Ovary (tissue), 3 donors: ENCODE measurements at regions not wholly inside any gene's neighbourhood (a gene's known extent, or its start where the extent isn't known, plus 50 kb on each side); places are given as distances from the start of the nearest gene placed in this dataset.

ENCODE experiments used
- CTCF ChIP-seq, 3 donors: fragments of 450-650 bp in 2 of 3; fragments of 200-600 bp in 1 of 3; IDR thresholded peaks; one replicate each; pipeline versions ENCODE4 v1.5.1 to v1.8.0; 2016 to 2022; ENCODE audit warnings: antibody characterized with exemption in 3 of 3, mild to moderate bottlenecking in 1 of 3
- POLR2A ChIP-seq: fragments of 450-650 bp; IDR thresholded peaks from one replicate; pipeline ENCODE4 v1.6.1; 2017; ENCODE audit warnings: antibody characterized with exemption, mild to moderate bottlenecking, moderate library complexity
- donor health status: DM: no; HTN: no; CAD: no.

- no peak for TF ChIP-seq CTCF (IDR thresholded peaks at IDR 0.05)
- no peak for TF ChIP-seq POLR2A
Measured at GRCh38 chr6:134636186-134636799, 313.6 kb downstream of the ALDH8A1 start.
